ENCODE measurements at regions not wholly inside any gene's neighbourhood (a gene's known extent, or its start where the extent isn't known, plus 50 kb on each side); places are given as distances from the start of the nearest gene placed in this dataset.

GRCh38 chr6:22726966-22727365 lies 157.6 kb downstream of the HDGFL1 start:
- TF ChIP-seq, protein P1, sequence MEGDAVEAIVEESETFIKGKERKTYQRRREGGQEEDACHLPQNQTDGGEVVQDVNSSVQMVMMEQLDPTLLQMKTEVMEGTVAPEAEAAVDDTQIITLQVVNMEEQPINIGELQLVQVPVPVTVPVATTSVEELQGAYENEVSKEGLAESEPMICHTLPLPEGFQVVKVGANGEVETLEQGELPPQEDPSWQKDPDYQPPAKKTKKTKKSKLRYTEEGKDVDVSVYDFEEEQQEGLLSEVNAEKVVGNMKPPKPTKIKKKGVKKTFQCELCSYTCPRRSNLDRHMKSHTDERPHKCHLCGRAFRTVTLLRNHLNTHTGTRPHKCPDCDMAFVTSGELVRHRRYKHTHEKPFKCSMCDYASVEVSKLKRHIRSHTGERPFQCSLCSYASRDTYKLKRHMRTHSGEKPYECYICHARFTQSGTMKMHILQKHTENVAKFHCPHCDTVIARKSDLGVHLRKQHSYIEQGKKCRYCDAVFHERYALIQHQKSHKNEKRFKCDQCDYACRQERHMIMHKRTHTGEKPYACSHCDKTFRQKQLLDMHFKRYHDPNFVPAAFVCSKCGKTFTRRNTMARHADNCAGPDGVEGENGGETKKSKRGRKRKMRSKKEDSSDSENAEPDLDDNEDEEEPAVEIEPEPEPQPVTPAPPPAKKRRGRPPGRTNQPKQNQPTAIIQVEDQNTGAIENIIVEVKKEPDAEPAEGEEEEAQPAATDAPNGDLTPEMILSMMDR (conservative IDR thresholded peaks at IDR 0.05): no peak
- TF ChIP-seq EZH2 (IDR thresholded peaks at IDR 0.05; ENCODE audit: low read depth): no peak
